Neural progenitor cell (in vitro differentiated cells): ENCODE measurements at regions not wholly inside any gene's neighbourhood (a gene's known extent, or its start where the extent isn't known, plus 50 kb on each side); places are given as distances from the start of the nearest gene placed in this dataset.

Experiments used
- DNase-seq: peaks from one replicate; pipeline ENCODE4 v3.0.0-alpha.2; 2016; ENCODE audit warnings: low spot score
- H2AFZ ChIP-seq: fragments of 200-600 bp; sonication (generic); replicated peaks from 2 replicates; pipeline ENCODE4 v1.6.1; 2016; ENCODE audit warnings: antibody characterized with exemption
- H3F3A ChIP-seq: fragments of 200-600 bp; sonication (generic); 2 replicates; pipeline ENCODE4 v1.6.1; 2016; ENCODE audit warnings: antibody characterized with exemption, low read depth
- H3K27ac ChIP-seq: fragments of 200-600 bp; sonication (generic); 2 replicates; pipeline ENCODE4 v1.5.1; 2016; ENCODE audit warnings: mild to moderate bottlenecking
- H3K27me3 ChIP-seq: fragments of 200-600 bp; sonication (generic); 2 replicates; pipeline ENCODE4 v1.6.1; 2016; ENCODE audit warnings: mild to moderate bottlenecking, moderate library complexity
- H3K36me3 ChIP-seq: fragments of 200-600 bp; sonication (generic); 2 replicates; pipeline ENCODE4 v1.5.1; 2016
- H3K4me1 ChIP-seq: fragments of 200-600 bp; sonication (generic); 2 replicates; pipeline ENCODE4 v1.6.1; 2016; ENCODE audit warnings: mixed run types
- H3K4me2 ChIP-seq: fragments of 200-600 bp; sonication (generic); 2 replicates; pipeline ENCODE4 v1.6.1; 2016
- H3K4me3 ChIP-seq: fragments of 200-600 bp; sonication (generic); 2 replicates; pipeline ENCODE4 v1.5.1; 2016
- H3K79me2 ChIP-seq: fragments of 200-600 bp; sonication (generic); 2 replicates; pipeline ENCODE4 v1.6.1; 2016; ENCODE audit warnings: low read depth
- H3K9ac ChIP-seq: fragments of 200-600 bp; sonication (generic); 2 replicates; pipeline ENCODE4 v1.6.1; 2016
- H3K9me3 ChIP-seq: fragments of 200-600 bp; sonication (generic); 2 replicates; pipeline ENCODE4 v1.5.1; 2016; ENCODE audit warnings: low read depth
- H4K20me1 ChIP-seq: fragments of 200-600 bp; sonication (generic); 2 replicates; pipeline ENCODE4 v1.6.1; 2016; ENCODE audit warnings: low read depth
- H3K27ac Mint-ChIP-seq: 3 replicates; pipeline ENCODE4 v1.8.0; 2021; ENCODE audit warnings: mixed read lengths
- H3K27me3 Mint-ChIP-seq: 2 replicates; pipeline ENCODE4 v1.8.0; 2022; ENCODE audit warnings: low read depth, mild to moderate bottlenecking, inconsistent platforms, moderate library complexity, mixed read lengths; ENCODE audit not compliant: insufficient read depth
- H3K36me3 Mint-ChIP-seq: 3 replicates; pipeline ENCODE4 v1.8.0; 2021; ENCODE audit warnings: mixed read lengths
- H3K4me1 Mint-ChIP-seq: 3 replicates; pipeline ENCODE4 v1.8.0; 2021; ENCODE audit warnings: mixed read lengths
- H3K4me3 Mint-ChIP-seq: 3 replicates; pipeline ENCODE4 v1.8.0; 2021; ENCODE audit warnings: mild to moderate bottlenecking, moderate library complexity, mixed read lengths
- H3K9me3 Mint-ChIP-seq: 3 replicates; pipeline ENCODE4 v1.8.0; 2020; ENCODE audit warnings: mixed read lengths
- EZH2 ChIP-seq: fragments of 200-600 bp; sonication (generic); IDR thresholded peaks from 2 replicates; pipeline ENCODE4 v1.6.1; 2017; ENCODE audit warnings: antibody characterized with exemption, mild to moderate bottlenecking, moderate library complexity
- EZH2phosphoT487 ChIP-seq: fragments of 200-600 bp; sonication (generic); IDR thresholded peaks from 2 replicates; pipeline ENCODE4 v1.6.1; 2017; ENCODE audit warnings: antibody characterized with exemption
- TF ChIP-seq, protein P1 (sequence below): fragments of 200-600 bp; sonication (generic); IDR thresholded peaks from 2 replicates; pipeline ENCODE4 v1.5.1; 2017; ENCODE audit warnings: antibody characterized with exemption, mild to moderate bottlenecking

DNA sequence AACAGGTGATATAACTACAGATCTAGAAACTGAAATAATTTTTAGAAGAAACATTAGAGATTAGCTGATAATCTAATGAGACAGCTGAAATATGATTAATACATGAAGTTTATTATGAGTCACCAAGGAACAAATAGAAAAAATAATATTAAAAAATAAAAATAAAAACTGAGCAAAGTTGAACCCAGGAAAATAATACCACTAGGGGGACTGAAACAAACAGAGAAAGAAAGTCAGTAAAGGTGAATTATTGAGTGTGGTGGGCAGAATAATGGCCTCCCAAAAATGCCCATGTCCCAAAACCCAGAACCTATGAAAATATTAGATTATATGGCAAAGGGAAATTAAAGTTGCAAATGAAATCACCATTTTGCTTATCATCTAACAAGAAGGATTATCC, 820.7 kb upstream of the INTU start:
- Histone ChIP-seq H3K36me3 (no peaks in the 10 kb centered on the region), H3K79me2 (no peaks in the 10 kb centered on the region), H3F3A (no peaks in the 10 kb centered on the region), H3K9me3 (no peaks in the 10 kb centered on the region), H3K4me2 (no peak overlapping the region), H4K20me1 (no peaks in the 10 kb centered on the region), H2AFZ (no peak overlapping the region), H3K4me1 (no peaks in the 10 kb centered on the region), H3K27ac (no peak overlapping the region), H3K4me3 (no peak overlapping the region), H3K9ac (no peak overlapping the region), H3K27me3 (no peaks in the 10 kb centered on the region)
- no peak for DNase-seq
- Mint-ChIP-seq H3K27ac (no peak overlapping the region), H3K4me1 (no peaks in the 10 kb centered on the region), H3K9me3 (no peaks in the 10 kb centered on the region), H3K4me3 (no peak overlapping the region), H3K27me3 (peaks cover 3% of the 10 kb centered on the region), H3K36me3 (no peaks in the 10 kb centered on the region)
- TF ChIP-seq EZH2phosphoT487, result no peak
- TF ChIP-seq, protein P1, sequence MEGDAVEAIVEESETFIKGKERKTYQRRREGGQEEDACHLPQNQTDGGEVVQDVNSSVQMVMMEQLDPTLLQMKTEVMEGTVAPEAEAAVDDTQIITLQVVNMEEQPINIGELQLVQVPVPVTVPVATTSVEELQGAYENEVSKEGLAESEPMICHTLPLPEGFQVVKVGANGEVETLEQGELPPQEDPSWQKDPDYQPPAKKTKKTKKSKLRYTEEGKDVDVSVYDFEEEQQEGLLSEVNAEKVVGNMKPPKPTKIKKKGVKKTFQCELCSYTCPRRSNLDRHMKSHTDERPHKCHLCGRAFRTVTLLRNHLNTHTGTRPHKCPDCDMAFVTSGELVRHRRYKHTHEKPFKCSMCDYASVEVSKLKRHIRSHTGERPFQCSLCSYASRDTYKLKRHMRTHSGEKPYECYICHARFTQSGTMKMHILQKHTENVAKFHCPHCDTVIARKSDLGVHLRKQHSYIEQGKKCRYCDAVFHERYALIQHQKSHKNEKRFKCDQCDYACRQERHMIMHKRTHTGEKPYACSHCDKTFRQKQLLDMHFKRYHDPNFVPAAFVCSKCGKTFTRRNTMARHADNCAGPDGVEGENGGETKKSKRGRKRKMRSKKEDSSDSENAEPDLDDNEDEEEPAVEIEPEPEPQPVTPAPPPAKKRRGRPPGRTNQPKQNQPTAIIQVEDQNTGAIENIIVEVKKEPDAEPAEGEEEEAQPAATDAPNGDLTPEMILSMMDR, result peak; percentile 26
- no peak for TF ChIP-seq EZH2

DNA sequence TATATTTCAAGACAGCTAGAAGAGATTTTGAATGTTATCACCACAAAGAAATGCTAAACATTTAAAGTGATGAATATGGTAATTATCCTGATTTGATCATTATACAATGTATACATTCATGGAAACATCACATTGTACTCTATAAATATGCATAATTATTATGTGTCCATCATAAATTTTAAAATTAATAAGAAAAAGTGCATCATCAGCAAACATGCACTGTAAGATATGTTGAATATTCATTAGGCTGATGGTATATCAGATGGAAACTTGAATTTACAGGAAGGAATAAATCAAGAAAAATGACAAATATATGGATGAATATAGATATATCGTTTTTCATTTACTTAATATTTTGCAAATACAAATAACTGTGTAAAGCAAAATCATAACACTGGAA, 812.1 kb upstream of the INTU start:
- Mint-ChIP-seq H3K9me3 (no peaks in the 10 kb centered on the region), H3K27ac (no peak overlapping the region), H3K4me1 (no peaks in the 10 kb centered on the region), H3K36me3 (no peaks in the 10 kb centered on the region), H3K27me3 (peaks cover 2% of the 10 kb centered on the region), H3K4me3 (no peak overlapping the region)
- Histone ChIP-seq H3K27me3 (no peaks in the 10 kb centered on the region), H3K4me1 (no peaks in the 10 kb centered on the region), H3F3A (no peaks in the 10 kb centered on the region), H2AFZ (no peak overlapping the region), H3K79me2 (no peaks in the 10 kb centered on the region), H3K36me3 (no peaks in the 10 kb centered on the region), H4K20me1 (no peaks in the 10 kb centered on the region), H3K9ac (no peak overlapping the region), H3K4me2 (no peak overlapping the region), H3K4me3 (no peak overlapping the region), H3K9me3 (no peaks in the 10 kb centered on the region), H3K27ac (no peak overlapping the region)
- DNase-seq, result no peak
- TF ChIP-seq EZH2phosphoT487 (no peak), EZH2 (no peak)
- TF ChIP-seq, protein P1, result no peak

DNA sequence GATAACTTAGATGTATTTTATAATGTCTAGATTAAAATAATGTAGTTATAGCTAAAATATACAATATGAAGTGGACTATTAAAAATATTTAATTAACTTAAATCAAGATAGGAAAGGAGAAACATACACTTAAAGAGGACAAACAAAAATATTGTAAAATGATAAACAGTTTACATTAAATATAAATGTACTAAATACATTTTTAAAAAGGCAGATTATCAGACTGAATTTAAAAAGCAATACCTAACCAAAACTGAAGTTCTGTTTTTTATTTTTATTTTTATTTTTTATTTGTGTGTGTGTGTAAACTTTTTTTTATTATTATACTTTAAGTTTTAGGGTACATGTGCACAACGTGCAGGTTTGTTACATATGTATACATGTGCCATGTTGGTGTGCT, 811.6 kb upstream of the INTU start:
- no peak for TF ChIP-seq EZH2phosphoT487
- TF ChIP-seq EZH2, result no peak
- TF ChIP-seq, protein P1, result no peak
- Histone ChIP-seq H3K9ac (no peak overlapping the region), H3K27me3 (no peaks in the 10 kb centered on the region), H3K9me3 (no peaks in the 10 kb centered on the region), H3K79me2 (no peaks in the 10 kb centered on the region), H3K4me3 (no peak overlapping the region), H3K4me2 (no peak overlapping the region), H3F3A (no peaks in the 10 kb centered on the region), H3K27ac (no peak overlapping the region), H2AFZ (no peak overlapping the region), H3K4me1 (no peaks in the 10 kb centered on the region), H4K20me1 (no peaks in the 10 kb centered on the region), H3K36me3 (no peaks in the 10 kb centered on the region)
- Mint-ChIP-seq H3K4me1 (no peaks in the 10 kb centered on the region), H3K27ac (no peak overlapping the region), H3K36me3 (no peaks in the 10 kb centered on the region), H3K4me3 (no peak overlapping the region), H3K9me3 (no peaks in the 10 kb centered on the region), H3K27me3 (peaks cover 2% of the 10 kb centered on the region)
- no peak for DNase-seq

DNA sequence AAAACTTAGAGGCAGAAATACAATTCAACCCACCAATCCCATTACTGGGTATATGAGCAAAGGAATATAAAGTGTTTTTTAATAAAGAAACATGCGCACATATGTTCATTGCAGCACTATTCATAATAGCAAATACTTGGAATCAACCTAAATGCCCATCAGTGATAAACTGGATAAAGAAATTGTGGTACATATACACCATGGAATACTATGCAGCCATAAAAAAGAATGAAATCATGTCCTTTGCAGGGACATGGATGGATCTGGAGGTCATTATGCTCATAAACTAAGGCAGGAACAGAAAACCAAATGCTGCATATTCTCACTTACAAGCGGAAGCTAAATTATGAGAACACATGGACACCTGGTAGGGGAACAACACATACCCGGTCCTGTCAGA, 807.7 kb upstream of the INTU start:
- no peak overlapping the region for H3K4me3 Mint-ChIP-seq
- peaks cover 2% of the 10 kb centered on the region for H3K27me3 Mint-ChIP-seq
- no peak overlapping the region for H3K9ac ChIP-seq
- H4K20me1 ChIP-seq, result no peaks in the 10 kb centered on the region
- no peaks in the 10 kb centered on the region for H3K9me3 ChIP-seq
- no peak for TF ChIP-seq EZH2
- no peak for TF ChIP-seq EZH2phosphoT487
- TF ChIP-seq, protein P1, result no peak
- H3F3A ChIP-seq, result no peaks in the 10 kb centered on the region
- no peak overlapping the region for H3K4me2 ChIP-seq
- no peak overlapping the region for H3K4me3 ChIP-seq
- no peak overlapping the region for H2AFZ ChIP-seq
- no peaks in the 10 kb centered on the region for H3K9me3 Mint-ChIP-seq
- H3K27ac Mint-ChIP-seq, result no peak overlapping the region
- no peak overlapping the region for H3K27ac ChIP-seq
- H3K36me3 Mint-ChIP-seq, result no peaks in the 10 kb centered on the region
- H3K4me1 ChIP-seq, result no peaks in the 10 kb centered on the region
- no peaks in the 10 kb centered on the region for H3K4me1 Mint-ChIP-seq
- no peaks in the 10 kb centered on the region for H3K36me3 ChIP-seq
- H3K27me3 ChIP-seq, result no peaks in the 10 kb centered on the region
- H3K79me2 ChIP-seq, result no peaks in the 10 kb centered on the region
- no peak for DNase-seq
